Thyroid gland (tissue), 4 donors: ENCODE measurements at regions not wholly inside any gene's neighbourhood (a gene's known extent, or its start where the extent isn't known, plus 50 kb on each side); places are given as distances from the start of the nearest gene placed in this dataset.

Experiments used
- POLR2A ChIP-seq, 2 donors: fragments of 450-650 bp; IDR thresholded peaks; one replicate each; pipeline ENCODE4 v1.6.1; 2017; ENCODE audit warnings: antibody characterized with exemption in 2 of 2, mild to moderate bottlenecking in 2 of 2, moderate library complexity in 1 of 2
- TF ChIP-seq, protein P1 (sequence below), 6 experiments: fragments of 200-600 bp in 3 of 6; fragments of 450-650 bp in 3 of 6; sonication (generic) in 3 of 6; IDR thresholded peaks; one replicate each; pipeline ENCODE4 v1.5.1; 2016 to 2019; ENCODE audit warnings: antibody characterized with exemption in 6 of 6, mild to moderate bottlenecking in 2 of 6, inconsistent platforms in 1 of 6, moderate library complexity in 1 of 6

DNA sequence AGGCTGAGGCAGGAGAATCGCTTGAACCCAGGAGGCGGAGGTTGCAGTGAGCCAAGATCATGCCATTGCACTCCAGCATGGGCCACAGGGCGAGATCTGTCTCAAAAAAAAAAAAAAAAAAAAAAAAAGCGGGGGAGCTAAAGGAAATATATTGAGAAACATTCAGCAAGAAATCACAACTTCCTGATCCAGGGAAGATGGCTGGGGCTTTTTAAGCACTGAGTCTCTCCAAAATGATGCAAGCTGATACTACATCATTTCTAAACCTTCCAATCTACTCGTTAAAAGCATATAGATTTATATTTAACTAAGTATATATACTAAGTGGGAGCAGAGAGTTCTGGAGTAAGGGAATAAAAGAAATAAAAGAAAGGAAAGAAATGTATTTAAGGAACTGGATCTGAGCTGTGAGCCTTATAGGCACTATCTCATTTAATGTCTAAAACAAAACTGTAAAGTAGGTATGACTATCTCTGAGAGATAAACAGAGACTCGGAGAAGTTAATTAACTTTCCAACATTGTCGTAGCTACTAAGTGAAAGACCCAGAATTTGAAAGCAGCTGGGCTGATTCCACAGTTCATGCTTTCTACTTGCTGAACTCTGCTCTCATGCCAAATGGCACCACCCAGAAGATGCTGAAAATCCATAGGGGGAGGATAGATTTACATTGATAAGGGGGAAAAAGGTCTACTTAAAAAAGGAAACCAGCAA is 215.0 kb upstream of the MARCKS start:
- TF ChIP-seq, protein P1, sequence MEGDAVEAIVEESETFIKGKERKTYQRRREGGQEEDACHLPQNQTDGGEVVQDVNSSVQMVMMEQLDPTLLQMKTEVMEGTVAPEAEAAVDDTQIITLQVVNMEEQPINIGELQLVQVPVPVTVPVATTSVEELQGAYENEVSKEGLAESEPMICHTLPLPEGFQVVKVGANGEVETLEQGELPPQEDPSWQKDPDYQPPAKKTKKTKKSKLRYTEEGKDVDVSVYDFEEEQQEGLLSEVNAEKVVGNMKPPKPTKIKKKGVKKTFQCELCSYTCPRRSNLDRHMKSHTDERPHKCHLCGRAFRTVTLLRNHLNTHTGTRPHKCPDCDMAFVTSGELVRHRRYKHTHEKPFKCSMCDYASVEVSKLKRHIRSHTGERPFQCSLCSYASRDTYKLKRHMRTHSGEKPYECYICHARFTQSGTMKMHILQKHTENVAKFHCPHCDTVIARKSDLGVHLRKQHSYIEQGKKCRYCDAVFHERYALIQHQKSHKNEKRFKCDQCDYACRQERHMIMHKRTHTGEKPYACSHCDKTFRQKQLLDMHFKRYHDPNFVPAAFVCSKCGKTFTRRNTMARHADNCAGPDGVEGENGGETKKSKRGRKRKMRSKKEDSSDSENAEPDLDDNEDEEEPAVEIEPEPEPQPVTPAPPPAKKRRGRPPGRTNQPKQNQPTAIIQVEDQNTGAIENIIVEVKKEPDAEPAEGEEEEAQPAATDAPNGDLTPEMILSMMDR (IDR thresholded peaks at IDR 0.05): no peak
- no peak for TF ChIP-seq POLR2A (IDR thresholded peaks at IDR 0.05)
